SK-N-SH (cell line): ENCODE measurements at regions not wholly inside any gene's neighbourhood (a gene's known extent, or its start where the extent isn't known, plus 50 kb on each side); places are given as distances from the start of the nearest gene placed in this dataset.

Experiments
- CHD2 ChIP-seq: fragments of 150-350 bp; IDR thresholded peaks from 2 replicates; pipeline ENCODE4 v1.6.1; 2018; ENCODE audit warnings: low read length; ENCODE audit not compliant: partially characterized antibody
- POLR2AphosphoS5 ChIP-seq: IDR thresholded peaks from 2 replicates; pipeline ENCODE4 v1.6.1; 2012; ENCODE audit warnings: low read depth, low read length
- RCOR1 ChIP-seq: fragments of 150-350 bp; IDR thresholded peaks from 2 replicates; pipeline ENCODE4 v1.6.1; 2017; ENCODE audit warnings: antibody characterized with exemption, low read length
- TAF1 ChIP-seq: IDR thresholded peaks from 2 replicates; pipeline ENCODE4 v1.6.1; 2012; ENCODE audit warnings: low read depth, mild to moderate bottlenecking, low read length, moderate library complexity, borderline replicate concordance
- TF ChIP-seq, protein P1 (sequence below): fragments of 200-600 bp; sonication (generic); IDR thresholded peaks from 2 replicates; pipeline ENCODE4 v1.6.1; 2017; ENCODE audit warnings: antibody characterized with exemption, mild to moderate bottlenecking, moderate library complexity

DNA sequence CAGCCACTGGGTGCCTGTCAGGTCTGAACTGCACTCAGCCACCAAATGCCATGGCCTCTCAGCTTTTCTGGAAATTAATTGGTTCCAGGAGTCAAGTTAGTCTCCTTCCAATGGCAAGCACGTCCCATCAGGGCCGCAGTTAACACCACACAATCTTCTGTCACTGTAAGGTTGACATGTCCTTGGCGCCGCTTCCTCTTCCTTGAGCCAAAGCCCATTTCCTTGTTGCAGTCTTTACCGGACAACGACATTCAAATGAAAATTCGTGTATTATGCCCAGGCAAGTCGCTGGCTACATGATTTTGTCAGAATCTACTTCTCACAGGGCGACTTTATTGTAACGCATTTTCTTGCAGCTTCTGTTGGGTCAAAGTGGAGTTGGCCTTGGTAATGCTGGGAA lies 430.6 kb upstream of the KAZN start:
- TF ChIP-seq POLR2AphosphoS5 (no peak), RCOR1 (no peak), TAF1 (no peak), CHD2 (no peak)
- TF ChIP-seq, protein P1, sequence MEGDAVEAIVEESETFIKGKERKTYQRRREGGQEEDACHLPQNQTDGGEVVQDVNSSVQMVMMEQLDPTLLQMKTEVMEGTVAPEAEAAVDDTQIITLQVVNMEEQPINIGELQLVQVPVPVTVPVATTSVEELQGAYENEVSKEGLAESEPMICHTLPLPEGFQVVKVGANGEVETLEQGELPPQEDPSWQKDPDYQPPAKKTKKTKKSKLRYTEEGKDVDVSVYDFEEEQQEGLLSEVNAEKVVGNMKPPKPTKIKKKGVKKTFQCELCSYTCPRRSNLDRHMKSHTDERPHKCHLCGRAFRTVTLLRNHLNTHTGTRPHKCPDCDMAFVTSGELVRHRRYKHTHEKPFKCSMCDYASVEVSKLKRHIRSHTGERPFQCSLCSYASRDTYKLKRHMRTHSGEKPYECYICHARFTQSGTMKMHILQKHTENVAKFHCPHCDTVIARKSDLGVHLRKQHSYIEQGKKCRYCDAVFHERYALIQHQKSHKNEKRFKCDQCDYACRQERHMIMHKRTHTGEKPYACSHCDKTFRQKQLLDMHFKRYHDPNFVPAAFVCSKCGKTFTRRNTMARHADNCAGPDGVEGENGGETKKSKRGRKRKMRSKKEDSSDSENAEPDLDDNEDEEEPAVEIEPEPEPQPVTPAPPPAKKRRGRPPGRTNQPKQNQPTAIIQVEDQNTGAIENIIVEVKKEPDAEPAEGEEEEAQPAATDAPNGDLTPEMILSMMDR: no peak
